DOHH2 (cell line): ENCODE measurements at regions not wholly inside any gene's neighbourhood (a gene's known extent, or its start where the extent isn't known, plus 50 kb on each side); places are given as distances from the start of the nearest gene placed in this dataset.
"Not testable (repeated sequence)": the region's sequence is repeated elsewhere in the genome, so short reads cannot be mapped to it uniquely, and the experiment has no call there.

Experiments used
- EZH2phosphoT487 ChIP-seq: fragments of 200-600 bp; sonication (generic); IDR thresholded peaks from 2 replicates; pipeline ENCODE4 v1.6.1; 2017; ENCODE audit warnings: borderline replicate concordance, mild to moderate bottlenecking, antibody characterized with exemption, low read length, moderate library complexity, mixed read lengths
- TF ChIP-seq, protein P1 (sequence below): fragments of 200-600 bp; sonication (generic); IDR thresholded peaks from one replicate; pipeline ENCODE4 v1.5.1; 2014; ENCODE audit warnings: antibody characterized with exemption, mild to moderate bottlenecking, low read depth, low read length; ENCODE audit not compliant: poor library complexity, severe bottlenecking

DNA sequence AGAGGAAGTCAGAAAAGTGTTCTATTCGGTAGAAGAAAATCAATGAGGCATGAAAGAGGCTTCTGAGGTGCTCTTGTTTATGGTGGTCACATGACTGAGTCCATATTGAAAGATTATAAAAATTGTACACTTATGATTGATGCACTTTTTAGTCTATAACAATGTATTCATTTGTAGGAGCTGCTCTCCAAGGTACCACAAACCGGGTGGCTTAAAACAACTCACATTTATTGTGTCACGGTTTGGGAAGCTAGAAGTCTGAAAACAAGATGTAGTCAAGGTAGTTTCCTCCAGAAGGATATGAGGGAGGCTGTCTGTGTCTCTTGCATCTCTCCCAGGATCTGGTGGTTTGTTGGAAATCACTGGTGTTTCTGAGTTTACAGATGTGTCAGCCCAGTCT, 86.6 kb upstream of the NIPA1 start:
- TF ChIP-seq, protein P1, sequence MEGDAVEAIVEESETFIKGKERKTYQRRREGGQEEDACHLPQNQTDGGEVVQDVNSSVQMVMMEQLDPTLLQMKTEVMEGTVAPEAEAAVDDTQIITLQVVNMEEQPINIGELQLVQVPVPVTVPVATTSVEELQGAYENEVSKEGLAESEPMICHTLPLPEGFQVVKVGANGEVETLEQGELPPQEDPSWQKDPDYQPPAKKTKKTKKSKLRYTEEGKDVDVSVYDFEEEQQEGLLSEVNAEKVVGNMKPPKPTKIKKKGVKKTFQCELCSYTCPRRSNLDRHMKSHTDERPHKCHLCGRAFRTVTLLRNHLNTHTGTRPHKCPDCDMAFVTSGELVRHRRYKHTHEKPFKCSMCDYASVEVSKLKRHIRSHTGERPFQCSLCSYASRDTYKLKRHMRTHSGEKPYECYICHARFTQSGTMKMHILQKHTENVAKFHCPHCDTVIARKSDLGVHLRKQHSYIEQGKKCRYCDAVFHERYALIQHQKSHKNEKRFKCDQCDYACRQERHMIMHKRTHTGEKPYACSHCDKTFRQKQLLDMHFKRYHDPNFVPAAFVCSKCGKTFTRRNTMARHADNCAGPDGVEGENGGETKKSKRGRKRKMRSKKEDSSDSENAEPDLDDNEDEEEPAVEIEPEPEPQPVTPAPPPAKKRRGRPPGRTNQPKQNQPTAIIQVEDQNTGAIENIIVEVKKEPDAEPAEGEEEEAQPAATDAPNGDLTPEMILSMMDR, result not testable (repeated sequence)
- TF ChIP-seq EZH2phosphoT487, result not testable (repeated sequence)
